ENCODE measurements at regions not wholly inside any gene's neighbourhood (a gene's known extent, or its start where the extent isn't known, plus 50 kb on each side); places are given as distances from the start of the nearest gene placed in this dataset.

DNA sequence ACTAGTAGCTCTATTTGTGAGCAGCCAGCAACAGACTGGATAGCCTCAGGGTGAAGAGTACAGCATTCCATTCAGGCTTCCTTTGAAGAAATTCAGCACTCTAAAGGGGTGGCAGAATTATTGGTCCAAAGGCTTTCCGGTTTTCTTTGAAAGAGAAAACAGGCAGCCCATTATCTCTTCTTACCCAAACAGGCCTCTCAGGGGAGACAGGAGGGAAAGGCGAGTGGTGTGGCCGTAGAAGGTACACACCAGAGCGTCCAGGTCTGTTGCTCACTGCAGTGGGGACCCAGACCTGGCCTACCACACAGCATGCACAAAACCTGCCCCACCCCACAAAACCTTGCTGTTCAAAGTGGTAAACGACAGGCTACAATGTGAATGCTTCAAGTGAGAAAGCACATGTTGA, 83.3 kb downstream of the ZNF608 start:
- DNase-seq: no peak

DNA sequence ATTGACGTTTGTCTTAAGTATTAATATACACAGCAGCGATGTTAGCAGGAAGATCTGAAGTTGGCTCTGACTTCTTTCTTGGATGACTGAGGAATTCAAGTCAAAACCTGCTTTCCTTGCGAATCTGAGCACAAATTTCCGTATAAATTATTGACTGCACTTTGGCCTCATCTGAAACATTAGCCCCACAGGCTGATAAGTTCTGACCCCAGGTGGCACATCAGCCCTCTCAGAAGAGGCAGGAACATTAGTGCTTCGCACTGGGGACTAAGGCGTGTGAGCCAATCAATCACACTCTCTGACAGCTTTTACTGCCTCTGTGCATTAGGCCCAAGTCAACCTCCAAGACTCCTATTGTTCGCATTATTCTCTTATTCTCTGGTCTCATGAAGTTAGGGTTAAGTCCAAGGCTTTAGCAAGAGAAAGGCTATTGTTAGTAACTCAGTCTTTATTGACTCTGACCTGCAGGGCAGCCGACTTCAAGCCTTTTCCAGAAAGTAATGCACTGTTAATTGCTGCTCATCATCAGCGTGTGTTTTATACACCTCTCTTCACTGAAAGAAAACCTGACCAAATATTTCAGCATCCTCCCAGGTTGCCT, 84.2 kb downstream of the ZNF608 start:
- no peak for DNase-seq

DNA sequence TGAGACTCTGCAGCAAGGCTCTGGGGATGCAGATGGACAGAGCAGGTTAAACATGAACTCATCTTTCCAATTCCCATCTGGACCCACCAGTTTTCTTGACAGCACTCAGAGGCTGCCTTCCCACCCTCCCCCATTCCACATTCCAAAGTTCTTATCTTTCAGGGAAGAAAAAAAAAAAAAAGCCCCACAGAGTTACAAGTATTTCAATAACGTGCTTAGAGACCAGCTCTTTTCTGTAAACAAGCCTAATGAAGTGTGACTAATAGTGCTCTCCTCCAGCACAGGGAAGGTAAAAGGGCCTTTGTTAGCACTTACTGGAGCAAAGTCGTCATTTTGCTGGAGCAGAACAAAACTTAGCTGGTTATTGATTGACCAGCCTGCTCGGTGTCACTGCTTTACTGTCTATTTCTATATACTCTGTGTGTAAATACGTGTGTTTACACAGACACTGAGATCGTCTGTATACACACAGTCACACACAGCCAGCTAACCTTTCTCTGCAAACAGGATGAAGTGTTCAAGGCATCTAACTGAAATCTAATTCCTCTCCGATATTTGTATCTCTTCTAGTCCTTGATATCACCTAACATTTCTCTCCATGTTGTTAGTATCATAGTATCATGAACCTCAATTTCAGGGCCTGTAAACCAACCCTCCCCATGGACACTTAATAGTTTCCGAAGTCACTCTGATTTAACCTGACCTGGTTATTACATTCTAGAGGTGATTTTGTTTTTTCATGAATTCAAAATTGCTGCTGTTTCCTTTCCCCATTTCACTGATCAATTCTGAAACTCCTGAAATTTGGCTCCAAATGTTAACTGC, 84.9 kb downstream of the ZNF608 start:
- peak in 1 of 2 donors; percentile 50 for DNase-seq

DNA sequence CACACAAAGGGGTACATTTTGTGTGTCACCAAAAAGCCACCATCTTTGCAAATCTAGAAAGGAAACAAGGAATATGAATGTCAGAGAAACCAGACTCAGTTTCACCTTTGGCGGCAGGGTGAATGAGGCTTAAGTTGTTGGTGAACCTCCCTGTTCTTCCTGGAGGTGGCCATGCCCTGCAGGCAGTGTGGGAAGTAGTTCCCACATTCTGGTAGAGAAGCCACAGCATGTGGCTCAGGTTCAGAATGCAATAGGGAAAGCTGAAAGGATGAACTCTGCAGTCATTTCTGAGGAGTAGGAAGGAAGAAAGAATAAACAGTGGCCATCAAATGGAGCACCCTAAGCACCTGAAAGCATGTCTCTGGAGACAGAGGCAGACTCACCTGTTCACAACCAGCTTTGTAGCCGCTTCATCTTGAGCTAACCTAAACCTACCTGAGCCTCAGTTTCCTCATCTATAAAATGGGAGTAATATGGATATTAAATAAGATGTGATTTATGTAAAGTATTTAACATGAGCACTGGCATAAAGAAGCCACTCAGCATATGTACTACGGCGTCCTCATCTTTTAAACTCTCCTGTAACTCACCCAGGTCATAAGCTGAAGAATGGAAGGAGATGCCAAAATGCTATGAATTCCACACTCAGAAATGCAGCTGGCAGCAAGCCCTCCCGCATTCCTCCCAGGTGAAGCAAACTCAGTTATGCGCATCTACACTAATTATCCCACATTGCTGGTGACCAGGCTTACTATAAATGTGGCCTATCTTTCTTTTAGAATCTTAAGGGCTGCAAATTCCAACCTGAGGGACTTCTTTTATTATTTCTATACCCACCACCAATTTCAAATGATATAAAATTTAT, 86.0 kb downstream of the ZNF608 start:
- DNase-seq: no peak

DNA sequence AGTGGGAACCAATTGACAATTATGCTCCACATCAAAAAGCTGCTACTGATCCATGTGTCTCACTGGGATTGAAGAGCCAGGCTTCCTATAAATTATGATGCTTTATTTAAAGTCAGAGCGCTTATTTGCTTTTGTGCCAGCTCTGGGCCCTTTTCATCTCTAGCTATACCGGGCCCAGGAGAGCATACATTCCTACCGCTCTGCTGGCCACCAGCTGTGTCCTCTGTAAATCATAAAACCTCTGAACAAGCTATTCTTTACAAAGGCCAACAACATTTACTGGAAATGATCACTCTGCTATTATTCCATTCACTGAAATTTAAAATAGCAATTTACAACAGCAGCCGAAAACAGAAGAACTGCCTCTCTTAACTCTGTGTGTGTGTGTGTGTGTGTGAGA, 86.6 kb downstream of the ZNF608 start:
- DNase-seq: no peak

DNA sequence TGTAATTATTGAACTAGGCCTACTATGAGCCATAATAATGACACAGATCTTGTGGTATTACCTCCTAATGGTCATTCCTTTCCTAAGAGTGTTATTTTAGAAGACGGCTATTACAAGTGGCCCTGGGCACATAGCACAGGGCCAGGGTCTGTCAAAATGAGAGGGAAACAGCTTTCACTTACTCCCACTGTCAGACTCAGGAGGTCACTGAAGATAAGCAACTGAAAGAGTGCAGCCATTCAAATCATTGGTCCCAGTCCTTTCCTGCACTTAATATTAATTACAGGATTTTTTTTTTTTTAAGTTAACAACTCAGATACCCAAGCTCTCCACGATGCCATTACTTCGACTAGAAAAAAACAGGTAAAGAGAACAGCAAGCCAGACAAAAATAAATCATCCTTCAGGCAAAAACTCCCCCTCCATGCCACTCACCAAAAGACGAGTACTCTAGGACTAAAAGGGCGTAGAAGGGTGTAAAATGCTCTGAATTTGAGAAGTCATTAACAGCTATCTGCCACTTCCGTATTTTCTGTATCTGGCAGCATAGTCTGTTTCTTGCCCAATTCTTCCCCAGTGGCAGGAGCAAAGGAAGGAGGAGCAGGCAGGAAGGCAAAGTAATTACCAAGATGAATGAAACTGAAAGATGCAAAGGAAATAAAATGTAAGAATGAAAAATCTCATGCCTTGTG, 87.4 kb downstream of the ZNF608 start:
- no peak for DNase-seq

DNA sequence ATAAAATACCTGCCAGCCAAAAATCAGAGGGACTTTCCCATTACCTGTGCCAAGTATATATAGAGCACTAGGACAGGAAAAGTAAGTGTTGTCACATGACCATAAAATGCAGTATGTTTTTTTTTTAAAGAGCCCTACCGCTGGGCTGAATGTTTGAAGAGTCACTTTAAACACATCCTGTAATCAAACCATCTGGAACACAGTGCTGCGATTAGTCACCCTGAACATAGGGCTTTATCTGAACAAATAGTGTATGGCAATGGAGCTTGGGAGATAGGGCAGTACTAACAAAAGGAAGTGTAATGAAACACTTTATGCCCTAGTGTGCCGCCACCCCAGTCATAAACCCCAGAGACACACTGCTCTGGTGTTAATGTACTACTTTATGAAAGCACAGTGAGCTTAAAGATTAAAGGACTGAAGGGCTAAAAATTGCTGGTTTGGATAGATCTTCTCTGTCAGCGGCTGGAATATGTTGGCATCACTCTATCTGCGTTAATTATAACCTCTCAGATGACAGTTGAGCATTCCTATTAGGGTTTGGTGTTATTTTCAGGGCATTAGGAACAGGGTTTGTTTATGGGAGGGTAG, 90.4 kb downstream of the ZNF608 start:
- DNase-seq: no peak

DNA sequence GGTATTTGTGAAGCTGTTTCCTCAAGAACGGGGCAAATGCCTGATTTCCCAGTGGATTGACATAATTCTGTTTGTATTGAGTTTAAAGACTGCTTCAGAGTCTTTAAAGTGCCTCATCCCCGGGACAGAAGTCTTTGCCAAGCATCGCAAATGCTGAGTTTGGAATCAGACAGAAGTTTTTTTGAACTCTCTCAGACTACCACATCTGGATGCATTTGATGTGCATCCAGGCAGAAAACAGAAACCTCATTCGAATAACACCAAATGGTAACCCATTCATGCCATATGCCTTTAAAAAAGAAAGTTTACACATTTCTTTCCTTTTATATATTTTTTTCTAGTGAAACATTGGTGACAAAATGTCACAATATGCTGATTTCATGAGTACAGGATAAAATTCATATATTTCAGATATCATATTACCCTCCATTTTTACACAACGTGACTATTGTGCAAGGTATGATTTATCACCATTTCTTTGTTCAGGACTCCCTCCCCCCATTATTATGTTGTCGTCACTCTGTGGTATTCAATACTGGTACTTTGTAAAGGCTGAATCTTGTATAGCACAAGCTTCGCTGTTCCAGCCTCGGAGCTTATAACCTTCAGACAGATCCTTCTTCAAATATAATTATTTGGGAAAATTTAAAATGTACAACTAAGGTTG, 91.1 kb downstream of the ZNF608 start:
- no peak for DNase-seq

DNA sequence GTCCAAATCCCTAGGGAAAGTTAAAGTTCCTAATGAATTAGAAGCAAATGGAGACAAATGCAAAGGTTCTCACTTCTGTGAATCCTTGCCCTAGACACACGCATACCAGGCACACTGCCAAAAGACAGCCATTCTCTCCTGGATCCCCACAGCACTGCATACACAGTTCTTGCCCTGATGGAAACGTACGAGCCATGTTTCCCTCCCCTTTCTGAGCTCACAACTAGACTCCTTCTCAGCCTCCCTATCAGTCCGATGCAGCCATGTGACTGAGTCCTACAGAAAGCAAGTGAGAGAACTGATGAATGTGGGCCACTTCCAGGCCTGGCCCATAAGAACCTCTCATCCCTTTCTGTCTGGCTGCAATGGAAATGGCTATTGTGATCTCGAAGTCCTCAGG, 92.0 kb downstream of the ZNF608 start:
- no peak for DNase-seq

DNA sequence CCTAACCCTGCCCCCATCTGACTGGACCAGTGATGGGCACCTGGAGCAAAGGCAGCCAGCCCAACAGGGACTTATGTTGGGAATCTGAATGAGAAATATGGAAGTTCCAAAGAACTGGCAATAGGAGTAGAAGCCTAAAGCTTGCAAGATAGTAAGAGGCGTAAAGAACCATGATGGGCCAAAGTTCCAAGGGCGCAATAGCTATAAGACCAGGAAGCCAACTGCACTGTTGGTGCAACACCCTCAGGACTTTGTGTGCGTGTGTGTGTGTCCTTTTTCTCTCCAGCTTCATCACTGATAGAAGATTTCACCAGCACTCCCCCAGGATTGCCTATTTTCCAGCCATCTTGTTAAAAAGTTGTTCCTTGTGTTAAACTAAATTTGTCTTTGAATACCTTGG, 92.8 kb downstream of the ZNF608 start:
- DNase-seq: no peak

DNA sequence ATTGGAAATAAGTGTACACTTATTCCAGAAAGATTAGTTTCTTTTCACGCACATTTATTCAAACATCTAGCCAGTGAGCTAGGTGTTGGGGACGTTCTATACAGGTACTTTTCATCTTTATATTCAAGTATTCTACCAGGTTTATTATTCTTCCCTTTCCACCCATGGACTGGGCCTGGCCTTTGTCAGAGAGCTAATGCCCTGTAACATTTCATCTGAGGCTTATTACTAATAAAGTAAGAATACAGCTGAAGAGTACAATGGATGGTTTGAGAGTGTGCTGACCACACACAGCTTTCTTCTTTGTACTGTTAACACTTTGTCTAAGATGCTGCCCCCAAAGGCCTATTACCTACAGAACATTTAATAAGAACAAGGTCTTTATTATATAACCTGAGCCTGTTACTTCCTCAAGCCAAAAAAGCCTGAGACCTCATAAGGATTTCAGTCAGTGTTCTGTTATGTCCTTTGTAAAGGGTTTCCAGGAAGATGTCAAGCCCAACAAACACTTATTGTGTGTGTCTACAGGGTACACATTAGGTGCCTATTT, 93.5 kb downstream of the ZNF608 start:
- no peak for DNase-seq

DNA sequence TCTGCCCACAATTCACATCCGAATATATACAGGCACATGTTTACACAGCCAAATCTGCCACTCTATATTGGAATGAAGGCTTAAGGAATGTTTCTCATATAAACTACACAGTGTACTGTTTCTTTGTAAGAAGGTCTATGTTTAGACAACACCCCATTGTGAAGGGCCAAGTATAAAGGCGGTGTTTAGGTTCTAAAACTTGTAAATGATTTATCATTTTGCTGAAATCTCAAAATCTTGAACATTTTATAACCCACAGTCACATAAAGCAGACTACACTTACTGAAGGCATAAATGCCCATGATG, 94.0 kb downstream of the ZNF608 start:
- no peak for DNase-seq

DNA sequence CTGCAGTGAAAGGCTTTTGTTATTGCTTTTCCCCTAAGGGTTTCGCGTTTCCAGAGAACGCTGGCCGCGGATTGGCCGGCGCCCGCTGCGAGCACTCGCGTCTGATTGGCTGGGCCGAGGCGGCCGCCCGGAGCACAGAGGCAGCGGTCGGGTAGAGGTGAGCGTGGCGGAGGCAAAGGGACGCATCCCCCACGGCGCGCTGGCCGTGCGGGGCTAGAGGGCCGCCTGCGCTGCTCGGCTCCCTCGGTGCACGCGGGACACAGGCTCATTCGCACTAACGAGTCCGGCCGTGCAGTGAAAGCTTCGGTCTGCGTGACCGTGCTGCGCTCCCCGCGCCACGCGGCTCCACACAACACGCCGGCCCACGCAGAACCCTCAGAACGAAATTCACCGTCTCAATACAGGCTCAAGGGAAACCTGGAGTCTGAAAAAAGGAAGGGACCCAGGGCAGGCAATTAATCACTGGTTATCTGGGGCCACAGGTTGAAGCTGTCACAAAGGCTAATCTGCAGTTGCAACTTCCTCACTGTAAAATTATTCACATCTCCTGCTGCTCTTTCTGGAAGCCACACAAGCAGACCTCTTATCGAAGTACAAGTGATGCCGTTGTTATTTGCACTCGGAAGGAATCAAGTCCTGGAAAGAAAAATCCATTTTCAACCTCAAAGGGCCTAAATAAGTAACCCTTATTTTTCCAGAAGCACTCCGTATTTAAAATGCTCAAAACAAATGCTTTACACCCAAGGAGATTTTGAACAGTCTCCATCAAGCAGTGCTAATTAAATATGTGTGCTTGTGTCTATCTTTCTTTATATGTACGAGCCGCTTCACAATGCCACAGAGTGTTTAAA, 94.6 kb downstream of the ZNF608 start:
- peak; percentile 86 to 91 for DNase-seq

DNA sequence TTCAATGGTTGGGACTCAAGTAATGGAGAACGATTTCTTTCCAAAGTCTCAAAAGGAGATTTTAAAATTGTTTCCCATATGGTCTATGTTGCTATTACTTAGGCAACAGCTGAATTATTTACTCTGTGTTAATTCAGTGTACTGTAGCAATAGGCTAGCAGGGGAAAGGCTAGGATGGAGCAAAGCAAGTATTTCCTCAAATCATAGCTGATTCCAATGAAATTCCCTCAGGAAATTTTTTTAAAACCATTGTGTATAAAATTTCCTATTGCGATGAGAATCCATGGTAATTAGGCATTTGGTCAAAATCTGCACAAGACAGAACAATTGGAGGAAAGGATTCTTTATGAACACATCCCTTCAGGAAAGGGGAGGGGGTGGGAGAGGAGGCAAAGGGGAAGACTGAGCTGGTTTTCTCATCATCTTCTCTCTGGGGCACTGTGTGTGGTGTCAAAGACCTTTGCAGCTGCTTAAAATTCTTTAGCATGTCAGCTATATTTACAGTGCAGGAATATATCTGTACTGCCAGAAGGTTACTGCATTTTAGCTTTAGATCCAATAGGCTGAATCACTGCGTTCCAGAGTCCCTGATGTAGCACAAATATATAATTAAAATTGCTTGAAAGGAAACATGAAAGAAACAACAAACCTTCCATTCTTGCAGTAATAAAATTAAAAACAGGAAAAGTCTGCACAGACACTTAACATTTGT, 95.3 kb downstream of the ZNF608 start:
- no peak for DNase-seq

DNA sequence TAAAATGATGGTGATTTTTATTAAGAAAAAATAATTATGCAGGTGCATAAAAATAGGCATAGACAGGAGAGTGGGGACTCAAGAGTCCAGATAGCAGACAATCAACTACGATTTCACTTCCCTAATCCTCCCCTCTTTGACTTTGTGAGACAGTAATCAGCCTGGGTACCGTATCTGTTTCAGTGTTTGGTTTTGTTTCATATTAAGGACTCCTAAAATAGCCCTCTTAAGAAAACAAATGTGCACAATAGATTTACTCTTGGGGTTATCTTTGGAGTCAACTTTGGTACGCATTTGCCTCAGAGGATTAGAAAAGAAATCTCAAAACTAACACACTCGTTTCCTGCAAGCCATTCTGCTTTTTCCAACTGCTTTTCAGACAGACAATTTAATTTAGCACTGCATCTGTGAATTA, 96.3 kb downstream of the ZNF608 start:
- DNase-seq: no peak

DNA sequence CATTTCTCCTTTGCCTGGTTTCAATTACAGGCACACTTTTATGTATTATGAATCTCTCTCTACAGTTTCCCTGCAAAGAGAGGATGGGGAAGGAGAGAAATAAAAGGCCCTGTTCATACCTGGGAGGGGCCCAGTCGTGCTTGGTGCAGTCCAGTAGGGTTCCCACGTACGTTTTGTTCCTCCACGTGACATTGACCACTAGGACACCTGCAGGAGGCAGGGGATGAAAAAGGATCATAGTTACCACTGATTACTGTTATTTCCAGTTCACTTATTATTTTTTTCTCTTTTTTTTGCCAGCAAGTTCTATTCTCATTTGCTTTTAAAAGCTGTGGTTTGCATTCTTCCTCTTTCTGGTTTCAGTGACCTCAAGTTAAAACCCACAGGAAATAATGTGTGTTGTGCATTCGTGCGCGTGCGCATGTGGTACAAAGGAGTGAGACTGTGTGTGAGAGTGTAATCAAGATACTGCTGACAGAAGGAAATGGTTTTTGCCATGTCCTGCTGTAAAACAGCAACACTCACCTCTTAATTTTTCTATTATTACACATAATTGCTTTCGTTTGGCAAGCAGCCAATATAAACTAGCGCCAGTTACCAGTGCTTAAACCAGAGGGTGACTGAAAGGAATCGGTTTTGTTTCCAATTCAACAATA, 96.8 kb downstream of the ZNF608 start:
- peak in 1 of 2 donors; percentile 30 for DNase-seq

DNA sequence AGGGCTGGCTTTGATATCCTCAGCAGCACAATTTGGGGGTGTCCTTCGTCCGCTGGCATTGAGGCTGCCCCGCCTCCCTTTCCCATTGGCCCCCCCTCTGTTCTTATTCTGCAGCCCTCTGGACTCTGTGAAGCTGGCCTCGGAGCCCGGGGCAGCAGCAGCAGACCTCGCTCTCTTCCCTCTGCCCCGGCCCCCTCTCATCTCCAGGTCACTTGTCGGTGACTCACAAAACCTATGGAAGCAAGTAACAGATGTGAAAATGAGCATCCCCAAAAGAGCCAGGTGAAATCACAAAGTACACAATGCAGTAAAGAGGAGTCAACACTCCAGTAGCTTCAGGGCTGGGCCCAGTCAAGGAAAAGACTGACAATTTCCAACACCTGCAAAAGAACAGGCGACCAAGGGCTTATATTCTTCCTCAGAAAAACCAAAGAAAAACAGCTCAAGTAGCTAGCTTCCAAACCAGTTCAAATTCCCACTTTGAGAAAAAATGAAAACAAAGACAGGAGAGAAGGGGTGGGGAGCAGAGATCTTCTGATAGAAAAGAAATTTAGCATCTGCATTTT, 97.5 kb downstream of the ZNF608 start:
- DNase-seq: no peak

DNA sequence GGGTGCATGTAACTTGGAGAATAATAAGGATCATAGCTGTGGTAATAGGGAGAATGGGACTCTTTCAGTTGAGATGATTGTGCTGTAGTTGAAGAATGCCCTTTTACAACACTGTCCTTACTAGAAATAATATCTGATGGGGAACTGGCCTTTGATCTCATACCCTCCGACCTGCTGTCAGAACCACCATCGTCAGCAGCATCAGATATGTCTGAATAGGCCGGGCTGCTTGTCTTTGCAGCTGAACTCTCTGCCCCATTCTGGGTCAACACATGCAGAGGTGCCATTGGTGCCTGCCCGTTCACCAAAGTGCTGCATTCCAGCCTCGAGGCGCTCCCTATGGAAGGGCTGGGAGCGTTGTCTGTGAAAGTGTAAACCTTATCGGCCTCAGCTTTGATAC, 99.1 kb downstream of the ZNF608 start:
- DNase-seq: no peak

DNA sequence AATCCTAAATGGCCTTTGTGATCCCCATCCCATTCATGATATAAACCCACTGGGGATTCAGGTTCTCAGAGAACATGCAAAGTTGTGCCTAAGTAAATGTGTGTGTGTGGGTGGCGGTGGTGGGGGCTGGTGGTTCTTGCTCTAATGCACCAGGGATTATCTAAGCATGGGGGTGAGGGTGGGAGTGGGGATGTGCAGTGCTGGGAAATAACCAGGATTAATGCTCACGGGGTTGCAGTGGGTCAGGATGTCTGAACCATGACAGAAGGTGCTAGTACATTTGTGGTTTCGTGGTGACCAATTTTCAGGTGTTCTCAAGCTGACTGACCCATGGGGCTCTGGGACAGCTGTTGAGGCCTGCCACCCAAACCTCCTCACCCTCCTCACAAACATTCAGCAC, 101.0 kb downstream of the ZNF608 start:
- no peak for DNase-seq
